HEK293T (cell line): ENCODE measurements at regions not wholly inside any gene's neighbourhood (a gene's known extent, or its start where the extent isn't known, plus 50 kb on each side); places are given as distances from the start of the nearest gene placed in this dataset.

Experiments
- BHLHE40 ChIP-seq: fragments of 450-650 bp; IDR thresholded peaks from 2 replicates; pipeline ENCODE4 v1.6.1; 2016; ENCODE audit warnings: mild to moderate bottlenecking, moderate library complexity, borderline replicate concordance
- ELF4 ChIP-seq: fragments of 450-650 bp; IDR thresholded peaks from 2 replicates; pipeline ENCODE4 v1.6.1; 2017; ENCODE audit warnings: antibody characterized with exemption
- FOXM1 ChIP-seq: fragments of 450-650 bp; IDR thresholded peaks from 2 replicates; pipeline ENCODE4 v1.6.1; 2017; ENCODE audit warnings: mild to moderate bottlenecking, borderline replicate concordance
- L3MBTL2 ChIP-seq: fragments of 450-650 bp; conservative IDR thresholded peaks from 2 replicates; pipeline ENCODE4 v1.6.1; 2016; ENCODE audit warnings: mild to moderate bottlenecking
- SP1 ChIP-seq: fragments of 450-650 bp; IDR thresholded peaks from 2 replicates; pipeline ENCODE4 v1.6.1; 2017

- TF ChIP-seq SP1 (no peak), L3MBTL2 (no peak), ELF4 (no peak), BHLHE40 (no peak), FOXM1 (no peak)
Measured at GRCh38 chr11:42319921-42320320, 860.5 kb upstream of the LRRC4C start.
